ENCODE measurements at regions not wholly inside any gene's neighbourhood (a gene's known extent, or its start where the extent isn't known, plus 50 kb on each side); places are given as distances from the start of the nearest gene placed in this dataset.
"Not testable (repeated sequence)": the region's sequence is repeated elsewhere in the genome, so short reads cannot be mapped to it uniquely, and the experiment has no call there.

DNA sequence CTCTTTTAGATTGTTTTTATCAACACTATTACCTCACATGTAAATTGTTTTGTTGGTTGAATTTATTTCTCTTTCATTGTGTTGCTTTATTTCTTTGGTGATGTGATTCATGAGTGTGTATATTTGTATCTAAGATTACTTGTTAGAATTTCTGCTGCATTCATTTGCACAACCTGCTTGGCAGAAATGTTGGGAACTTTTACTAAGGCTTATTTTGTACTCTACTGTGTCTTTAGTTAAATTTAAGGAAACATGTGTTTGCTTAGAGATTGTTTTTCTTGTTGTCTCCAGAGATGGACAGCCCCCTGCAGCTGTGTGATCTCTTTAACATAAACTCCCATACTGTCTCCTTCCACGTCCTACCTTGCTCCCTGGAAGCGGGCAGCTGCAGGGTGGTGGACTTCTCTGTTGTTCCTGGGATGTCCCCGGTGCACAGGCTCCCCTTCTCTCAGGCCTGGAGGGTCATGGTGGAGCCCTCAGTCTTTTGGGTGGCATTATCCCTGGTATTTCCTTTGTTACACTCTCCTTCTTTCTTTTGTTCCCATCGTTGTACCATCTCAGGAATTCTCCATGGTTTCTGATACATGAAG lies 212.0 kb upstream of the SPRY2 start:
- DNase-seq: no peak

DNA sequence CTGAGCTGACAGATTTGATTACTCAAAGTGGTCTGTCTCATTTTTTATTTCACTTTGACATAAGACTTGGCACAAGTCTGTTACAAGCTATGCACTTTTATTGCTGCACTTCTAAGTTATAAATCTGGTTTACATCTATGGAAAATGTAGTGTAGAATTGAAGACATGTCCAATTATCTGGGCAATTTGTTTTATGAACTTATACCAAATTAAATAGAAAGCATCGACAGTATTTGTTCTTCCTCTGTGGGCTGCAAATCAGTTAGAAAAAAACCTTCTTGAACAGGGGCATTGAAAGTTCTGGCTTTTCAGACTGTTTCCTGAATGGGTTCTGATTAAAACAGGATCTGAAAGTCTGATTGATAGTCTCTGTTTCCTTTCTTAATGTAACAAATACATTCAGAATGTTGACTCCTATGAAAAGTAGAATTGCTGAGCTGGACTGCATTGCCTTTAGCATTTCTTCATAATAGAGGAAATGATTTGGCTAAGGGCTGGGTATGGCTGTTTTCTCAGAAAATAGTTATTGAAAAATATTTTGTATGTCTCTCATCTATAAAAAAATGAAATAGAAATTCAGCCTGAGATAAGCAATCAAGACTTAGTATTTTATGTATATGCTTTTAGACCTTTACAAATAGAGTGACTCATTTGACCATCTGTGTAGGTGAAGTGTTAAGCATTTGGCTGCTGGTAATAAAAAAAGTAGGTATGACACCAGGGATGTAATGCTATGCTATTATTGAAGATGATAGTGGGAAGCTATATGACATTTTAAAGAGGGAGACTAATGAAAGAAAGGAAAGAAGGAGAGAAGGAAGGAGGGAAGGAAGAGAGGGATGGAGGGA lies 210.9 kb upstream of the SPRY2 start:
- DNase-seq: no peak

DNA sequence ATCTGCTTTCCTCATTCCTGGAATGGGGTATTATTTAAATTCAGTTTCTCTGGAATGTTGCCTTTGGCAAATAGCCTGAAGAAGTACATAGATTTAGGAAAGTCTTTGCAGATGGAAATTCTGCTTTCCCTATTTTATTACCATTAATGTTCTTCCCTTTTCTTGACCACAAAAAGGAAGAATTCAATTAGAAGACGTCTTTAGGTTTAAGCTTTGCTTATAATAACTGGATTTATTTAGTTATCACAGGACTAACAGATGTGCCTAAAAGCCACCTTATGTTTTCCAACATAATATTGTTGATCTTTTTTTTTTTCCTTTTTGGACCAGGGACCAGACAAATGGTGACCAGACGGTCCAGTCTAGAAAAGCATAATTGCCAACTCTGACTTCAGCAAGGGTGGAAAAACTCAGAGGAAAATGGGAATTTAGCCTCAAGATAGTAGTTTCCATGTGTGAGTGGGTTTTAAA lies 210.1 kb upstream of the SPRY2 start:
- DNase-seq: no peak

DNA sequence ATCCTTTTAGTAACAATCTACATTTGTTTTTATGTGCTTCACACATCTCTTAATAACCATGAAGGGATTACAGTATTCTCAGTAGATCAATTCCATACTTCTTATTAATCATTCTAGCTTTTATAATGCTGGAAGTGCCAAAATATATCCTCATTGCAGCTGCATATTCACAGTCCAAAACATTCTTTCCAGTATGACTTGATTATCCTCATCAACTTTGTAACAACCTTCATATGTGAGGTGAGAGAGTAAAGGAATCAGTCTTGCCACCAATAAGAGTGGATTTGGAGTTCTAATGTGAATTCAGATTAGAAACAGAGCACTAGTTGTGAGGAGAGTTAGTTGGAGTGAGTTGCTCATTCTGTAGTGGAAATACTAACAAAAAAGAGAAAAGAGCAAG lies 208.0 kb upstream of the SPRY2 start:
- DNase-seq: no peak

DNA sequence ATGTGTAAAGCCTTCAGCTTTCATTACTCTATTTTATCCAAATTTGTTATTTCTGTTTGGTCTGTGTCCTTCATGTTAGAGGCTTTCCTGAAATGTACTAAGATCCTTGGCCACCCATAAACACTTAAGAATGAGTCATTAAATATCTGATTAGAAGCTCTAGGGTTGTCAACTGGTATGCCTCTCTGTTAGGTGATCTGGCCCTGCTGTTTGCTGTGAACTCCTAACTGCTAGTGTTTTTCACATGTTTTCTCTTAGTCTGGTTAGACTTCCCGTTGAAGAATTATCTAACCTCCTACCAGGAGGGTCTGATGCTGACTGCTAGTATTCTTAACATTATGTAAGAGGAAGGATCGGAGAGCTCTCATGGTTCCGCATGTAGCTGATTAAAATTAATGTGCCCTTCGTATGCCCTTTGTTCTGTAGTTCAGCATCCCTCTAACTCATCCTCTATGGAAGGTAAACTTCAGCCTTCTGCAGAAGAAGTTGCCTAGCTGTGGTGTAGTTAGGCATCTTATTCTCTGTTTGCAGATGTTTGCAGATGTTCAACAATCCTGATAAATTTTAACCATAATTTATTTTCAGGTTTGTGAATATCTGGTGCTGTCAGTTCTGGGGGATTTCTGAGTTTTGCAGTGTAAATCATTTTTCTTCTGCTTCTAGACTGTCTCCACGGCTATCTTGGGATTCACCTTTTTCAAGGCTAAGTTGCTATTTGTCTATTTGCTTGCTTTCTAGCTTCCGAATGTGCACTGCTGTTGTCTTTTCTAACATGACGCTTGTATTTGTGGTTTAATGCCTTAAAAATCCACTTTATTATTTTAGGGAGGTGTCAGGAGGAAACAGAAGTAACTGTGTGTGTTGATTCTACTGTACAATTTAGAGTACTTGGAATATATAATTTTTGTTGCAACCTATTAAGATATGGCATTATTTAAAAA lies 207.2 kb upstream of the SPRY2 start:
- DNase-seq: no peak

DNA sequence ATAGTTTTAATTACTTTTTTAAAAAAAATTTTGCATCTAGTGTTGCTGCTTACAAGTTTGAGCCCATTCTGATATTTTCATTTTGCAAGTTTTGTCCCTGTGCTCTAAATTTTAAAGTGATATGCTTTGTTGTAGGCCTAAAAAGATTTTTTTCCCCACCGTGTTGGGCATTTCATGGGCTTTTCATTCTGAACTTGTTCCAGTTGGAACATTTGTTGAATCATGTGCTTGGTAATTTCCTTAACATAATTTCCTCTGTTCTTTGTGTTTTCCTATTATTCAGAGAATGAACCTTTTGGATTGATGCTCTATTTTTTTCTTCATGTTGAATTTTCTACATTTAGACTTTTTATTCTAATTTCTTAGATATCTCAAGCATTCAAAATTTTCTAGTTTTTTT lies 206.4 kb upstream of the SPRY2 start:
- no peak for DNase-seq

DNA sequence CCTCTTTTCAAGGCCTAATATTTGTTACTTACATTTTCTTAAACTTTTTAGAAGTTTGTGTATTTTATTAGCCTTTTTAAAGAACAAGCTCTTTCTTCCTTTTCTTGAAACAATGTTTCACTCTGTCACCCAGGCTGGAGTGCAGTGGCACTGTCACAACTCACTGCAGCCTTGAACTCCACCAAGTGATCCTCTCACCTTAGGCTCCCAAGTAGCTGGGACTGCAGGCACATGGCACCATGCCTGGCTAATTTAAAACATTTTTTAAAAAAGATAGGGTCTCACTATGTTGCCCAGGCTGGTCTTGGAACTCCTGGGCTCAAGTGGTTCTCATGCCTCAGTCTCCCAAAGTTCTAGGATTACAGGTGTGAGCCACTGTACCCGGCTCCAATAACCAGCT lies 192.2 kb upstream of the SPRY2 start:
- no peak for DNase-seq

DNA sequence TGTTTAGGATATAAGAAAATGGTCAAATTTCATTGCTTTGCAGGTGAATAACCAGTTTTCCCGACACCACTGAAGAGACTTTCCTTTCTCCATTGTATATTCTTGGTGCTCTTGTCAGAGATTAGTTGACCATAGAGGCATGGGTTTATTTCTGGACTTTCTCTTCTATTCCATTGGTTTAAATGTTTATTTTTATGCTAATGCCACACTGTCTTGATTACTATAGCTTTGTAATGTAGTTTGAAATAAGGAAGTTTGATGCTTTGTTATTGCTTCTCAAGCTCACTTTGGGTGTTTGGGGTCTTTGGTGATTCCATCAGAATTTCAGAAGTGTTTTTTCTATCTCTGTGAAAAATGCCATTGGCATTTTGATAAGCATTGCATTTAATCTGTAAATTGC lies 190.0 kb upstream of the SPRY2 start:
- DNase-seq: no peak

DNA sequence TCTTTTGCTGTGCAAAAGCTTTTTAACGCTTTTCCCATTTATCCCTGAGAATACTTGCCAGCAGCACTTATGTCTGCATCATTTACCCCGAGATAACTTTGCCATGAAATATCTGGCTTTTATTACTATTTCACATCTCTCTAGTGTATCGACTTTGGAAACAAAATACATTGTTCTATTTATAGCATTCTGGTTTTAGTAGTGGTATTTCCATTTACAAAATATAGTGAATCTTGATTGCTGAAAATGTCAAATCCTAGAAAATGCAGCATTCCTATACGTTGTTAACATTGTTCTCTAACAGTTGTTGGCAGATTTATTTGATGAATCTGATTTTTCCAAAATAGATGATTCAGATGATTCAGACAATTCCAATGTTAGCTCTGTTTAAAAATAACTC lies 189.3 kb upstream of the SPRY2 start:
- no peak for DNase-seq

DNA sequence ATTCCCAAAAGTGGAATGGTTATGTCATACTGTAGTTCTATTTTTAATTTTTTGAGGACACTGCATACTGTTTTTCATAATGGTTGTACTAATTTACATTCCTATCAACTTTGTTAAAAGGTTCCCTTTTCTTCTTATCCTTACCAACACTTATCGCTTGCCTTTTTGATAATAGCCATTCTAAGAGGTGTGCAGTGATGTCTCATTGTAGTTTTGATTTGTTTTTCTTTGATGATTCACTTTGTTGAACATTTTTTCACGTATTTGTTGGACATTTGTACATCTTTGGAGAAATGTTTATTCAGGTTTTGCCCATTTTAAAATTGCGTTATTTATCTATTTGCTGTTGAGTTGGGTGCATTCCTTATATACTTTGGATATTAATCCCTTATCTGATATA lies 188.8 kb upstream of the SPRY2 start:
- no peak for DNase-seq

DNA sequence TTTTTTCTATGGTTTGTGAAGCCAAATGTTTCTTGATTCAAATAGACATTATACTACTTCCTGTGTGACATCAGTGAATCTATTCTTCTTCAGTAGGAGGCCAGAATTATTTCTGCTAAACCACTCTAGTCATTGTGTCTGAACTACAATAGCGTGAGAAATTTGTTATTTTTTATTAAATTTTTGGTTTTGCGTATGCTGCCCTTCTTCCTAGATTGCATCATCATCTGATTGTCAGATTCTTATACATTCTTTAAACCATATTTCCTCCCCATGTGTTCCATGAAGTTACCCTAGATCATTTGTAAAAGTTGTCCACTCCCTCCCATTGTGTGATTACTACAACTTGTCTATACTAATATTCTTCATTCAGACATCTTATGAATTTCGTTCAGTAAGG lies 187.8 kb upstream of the SPRY2 start:
- no peak for DNase-seq

DNA sequence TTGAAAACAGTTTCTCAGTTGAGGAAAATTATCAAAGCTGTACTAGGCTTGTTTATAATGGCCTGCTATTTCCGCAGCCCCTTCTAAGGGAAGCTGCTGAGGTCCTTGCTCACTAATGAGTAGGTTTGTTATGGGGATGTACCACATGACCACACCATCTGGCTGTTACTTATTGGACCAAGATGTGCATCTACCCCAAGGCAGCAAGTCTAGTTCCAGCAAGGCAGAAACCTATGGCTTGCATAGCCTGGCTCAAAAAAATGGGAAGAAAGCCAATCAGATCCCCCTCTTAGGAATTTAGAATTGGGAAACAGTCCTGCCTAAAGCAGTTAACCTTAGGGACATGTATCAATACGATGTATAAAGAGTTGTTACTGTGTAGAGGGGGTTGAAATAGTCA lies 186.5 kb upstream of the SPRY2 start:
- no peak for DNase-seq

DNA sequence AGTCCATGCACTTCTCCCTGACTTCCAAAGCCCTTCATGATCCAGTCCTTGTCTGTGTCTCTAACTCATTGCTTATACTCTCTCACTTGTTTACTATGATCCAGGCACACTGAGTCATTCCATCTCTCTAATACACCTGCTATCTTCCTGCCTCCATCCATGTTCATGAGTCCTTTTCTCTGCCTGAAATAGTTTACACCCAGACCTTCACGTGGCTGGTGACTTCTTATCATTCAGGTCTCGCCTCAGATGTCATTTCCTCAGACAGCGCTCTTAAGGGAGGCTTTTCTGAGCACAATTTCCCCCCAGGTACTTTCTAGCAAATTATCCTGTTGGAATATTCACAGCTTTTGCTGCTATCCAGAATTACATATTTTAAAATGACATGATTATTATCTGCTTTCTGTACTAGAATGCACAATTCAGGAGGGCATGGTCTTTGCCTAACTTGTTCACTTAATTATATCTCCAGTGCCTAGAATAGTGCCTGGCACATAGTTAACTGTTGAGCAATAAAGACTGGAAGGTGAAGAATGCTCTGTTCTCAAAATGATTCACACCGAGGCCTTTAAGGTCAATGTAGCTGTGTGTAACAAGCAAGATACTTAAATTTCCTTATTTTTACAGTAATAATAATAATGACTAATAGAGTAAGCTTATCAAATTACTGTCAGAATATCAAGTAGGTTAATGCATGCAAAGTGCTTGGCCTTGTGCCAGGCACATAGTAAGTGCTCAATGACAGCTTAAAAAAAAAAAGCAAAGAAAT lies 183.7 kb upstream of the SPRY2 start:
- no peak for DNase-seq

DNA sequence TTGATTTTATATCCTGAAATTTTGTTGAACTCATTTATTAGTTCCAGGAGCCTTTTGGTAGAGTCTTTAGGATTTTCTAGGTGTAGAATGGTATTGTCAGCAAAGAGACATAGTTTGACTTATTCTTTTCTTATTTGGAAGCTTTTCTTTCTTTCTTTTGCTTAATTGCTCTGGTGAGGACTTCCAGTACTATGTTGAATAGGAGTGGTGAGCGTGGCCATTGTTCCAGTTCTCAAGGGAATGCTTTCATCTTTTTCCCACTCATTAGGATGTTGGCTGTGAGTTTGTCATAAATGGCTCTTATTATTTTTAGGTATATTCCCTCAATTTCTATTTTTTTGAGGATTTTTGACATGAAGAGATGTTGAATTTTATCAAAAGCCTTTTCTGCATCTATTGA lies 182.2 kb upstream of the SPRY2 start:
- no peak for DNase-seq

DNA sequence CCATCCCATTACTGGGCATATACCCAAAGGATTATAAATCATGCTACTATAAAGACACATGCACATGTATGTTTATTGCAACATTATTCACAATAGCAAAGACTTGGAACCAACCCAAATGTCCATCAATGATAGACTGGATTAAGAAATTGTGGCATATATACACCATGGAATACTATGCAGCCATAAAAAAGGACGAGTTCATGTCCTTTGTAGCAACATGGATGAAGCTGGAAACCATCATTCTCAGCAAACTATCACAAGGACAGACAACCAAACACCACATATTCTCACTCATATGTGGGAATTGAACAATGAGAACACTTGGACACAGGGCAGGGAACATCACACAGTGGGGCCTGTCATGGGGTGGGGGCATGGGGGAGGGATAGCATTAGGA lies 181.5 kb upstream of the SPRY2 start:
- not testable (repeated sequence) for DNase-seq

DNA sequence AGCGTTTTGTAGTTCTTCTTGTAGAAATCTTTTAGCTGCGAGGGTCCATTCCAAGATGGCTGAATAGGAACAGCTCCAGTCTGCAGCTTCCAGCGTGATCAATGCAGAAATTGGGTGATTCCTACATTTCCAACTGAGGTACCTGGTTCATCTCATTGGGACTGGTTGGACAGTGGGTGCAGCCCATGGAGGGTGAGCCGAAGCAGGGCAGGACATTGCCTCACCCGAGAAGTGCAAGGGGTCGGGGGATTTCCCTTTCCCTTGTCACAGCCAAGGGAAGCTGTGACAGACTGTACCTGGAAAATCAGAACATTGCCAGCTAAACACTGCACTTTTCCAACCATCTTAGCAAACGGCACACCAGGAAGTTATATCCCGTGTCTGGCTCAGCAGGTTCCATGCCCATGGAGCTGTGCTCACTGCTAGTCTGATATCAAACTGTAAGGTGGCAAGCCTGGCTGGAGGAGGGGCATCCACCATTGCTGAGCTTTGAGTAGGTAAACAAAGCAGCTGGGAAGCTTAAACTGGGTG lies 176.0 kb upstream of the SPRY2 start:
- no peak for DNase-seq

DNA sequence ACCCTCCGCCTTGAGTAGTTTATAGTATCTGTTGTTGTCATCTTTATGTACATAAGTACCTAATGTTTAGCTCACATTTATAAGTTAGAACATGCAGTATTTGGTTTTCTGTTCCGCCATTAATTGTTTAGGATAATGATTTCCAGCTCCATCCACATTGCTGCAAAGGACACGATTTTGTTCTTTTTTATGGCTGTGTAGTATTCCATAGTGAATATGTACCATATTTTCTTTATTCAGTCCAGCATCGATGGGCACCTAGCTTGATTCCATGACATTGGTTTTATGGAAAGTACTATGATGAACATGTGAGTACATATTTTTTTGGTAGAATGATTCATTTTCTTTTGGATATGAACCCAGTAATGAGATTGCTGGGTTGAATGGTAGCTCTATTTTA lies 174.4 kb upstream of the SPRY2 start:
- DNase-seq: no peak

DNA sequence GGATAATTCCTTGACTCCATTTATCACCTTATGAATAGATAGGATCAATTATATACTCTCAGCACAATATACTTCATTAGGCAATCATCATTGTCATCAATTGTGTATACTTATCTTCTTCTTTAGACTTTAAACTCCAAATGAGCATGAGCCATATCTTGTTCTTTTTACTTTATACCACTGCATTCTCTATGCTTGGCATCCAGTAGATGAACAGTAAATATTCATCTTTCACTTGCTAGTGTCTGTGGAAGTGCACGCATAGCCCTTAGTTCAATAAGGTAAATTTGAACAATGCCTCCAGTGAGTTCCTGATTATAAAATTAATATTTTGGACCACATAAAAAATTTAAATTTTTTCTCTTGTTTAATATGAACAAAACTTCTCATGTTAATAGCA lies 172.3 kb upstream of the SPRY2 start:
- no peak for DNase-seq

DNA sequence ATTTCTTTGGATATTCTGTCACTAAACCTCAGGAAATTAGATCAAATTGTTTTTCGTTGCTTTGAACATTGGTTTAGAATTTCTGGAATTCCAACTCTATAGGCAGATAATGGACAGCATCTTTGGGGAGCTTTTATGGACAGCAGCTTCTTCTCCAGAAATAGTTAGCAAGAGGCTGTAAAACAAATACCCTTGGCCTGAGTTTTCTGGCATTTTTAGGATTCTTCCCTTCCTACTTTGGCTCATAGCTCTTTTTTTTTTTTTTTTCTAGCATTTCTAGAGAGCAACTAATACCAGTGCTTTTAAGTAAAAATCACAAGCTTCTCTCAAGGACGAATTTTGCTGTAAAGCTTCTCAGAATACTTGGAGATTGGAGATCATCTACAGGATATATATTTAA lies 169.8 kb upstream of the SPRY2 start:
- DNase-seq: no peak

DNA sequence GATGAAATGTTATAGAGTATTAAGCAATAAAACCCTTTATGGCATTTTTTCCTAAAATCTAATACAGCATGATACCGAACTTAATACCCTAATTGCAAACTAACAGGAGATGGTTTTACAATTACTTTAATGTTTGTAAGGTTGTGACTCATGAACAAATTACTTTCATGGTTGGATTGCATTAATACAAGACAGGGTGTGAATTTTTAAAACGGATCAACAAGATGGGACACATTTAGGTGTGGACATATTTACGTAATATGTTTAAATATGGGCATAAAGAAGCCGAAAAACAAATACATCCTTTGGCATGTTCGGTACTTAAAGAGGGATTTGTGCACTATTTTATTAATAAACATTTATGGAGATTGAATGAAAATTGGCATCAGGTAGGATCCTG lies 168.3 kb upstream of the SPRY2 start:
- DNase-seq: no peak

DNA sequence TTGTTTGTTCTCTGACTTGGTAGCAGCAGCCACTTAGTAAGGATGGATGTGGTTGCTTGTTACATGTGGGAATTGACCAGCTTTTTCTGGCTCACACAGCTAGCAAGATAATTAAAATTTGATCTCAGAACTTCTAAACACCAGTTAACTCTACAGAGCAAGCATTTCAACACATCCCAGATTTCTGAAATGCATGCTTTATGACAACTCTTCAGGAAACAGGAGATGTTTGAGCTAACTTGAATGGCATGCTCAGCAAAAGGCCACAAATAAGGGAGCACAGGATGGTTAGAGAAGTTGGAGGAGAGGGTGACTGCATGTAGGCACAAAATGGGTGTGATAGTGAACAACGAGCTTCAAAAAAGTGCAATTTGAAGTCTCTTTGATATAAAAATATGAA lies 167.1 kb upstream of the SPRY2 start:
- no peak for DNase-seq

DNA sequence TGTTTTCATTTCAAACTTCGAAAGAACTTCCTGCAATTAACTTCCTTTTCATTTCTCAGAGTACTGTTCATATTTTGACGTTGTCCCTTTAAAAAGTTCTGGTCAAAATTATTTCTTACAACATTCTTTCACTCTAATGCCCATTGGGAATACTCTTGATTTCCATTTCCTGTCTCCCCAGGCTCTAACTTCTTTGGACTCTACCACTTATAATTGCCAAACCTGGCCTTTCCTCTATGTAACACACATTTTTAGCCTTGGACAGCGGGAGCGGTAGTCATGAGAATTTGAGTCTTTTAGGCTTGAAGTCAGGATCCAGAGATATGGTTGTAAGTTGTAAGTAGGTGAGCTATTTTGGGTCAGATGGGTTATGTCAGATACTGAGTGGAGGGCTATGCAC lies 163.5 kb upstream of the SPRY2 start:
- no peak for DNase-seq

DNA sequence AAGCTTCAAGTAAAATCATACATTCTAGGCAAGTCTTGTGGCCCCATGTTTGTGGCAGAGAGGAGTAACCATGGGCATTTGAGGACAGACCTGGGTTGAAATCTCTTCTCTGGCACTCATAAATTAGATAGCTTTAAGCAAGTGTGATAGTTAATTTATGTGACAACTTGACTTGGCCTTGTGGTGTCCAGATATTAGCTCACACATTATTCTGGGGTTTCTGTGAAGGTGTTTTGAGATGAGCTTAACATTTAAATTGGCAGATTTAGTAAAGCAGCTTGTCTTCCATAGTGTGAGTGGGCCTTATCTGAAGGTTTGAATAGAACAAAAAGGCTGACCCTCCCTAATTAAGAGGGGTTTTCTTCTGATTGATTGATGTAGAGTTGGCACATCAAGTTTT lies 161.4 kb upstream of the SPRY2 start:
- no peak for DNase-seq

Data from AML-193 (cell line).